ENCODE measurements at regions not wholly inside any gene's neighbourhood (a gene's known extent, or its start where the extent isn't known, plus 50 kb on each side); places are given as distances from the start of the nearest gene placed in this dataset.

DNA sequence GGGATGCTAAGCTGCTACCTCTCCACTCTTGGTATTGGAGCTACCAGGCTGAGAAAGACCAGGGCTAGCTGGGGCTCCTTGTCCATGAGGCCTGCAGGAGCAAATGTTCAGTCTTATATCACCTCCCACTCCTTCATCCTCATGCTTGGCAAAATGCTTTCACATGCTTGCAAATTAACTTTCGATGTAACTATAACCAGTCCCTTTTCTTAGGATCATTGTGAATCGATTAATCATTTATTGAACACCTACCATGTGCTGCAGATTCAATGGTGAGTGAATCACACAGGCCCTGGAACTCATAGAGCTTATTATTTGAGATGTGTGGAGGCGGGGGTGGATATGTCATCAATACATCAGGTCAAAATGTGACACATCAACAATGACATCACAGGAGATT is 138.6 kb downstream of the EMX2 start:
- no peaks in the 10 kb centered on the region for H3K79me2 ChIP-seq (ENCODE audit: control insufficient read depth, insufficient read depth, low read length)
- H3K9me3 ChIP-seq (replicated peaks; ENCODE audit: control insufficient read depth, insufficient read depth, low read length), result no peaks in the 10 kb centered on the region; the same call in 2 of the 3 replicates
- RAD21 ChIA-PET (ENCODE audit: unreplicated experiment), result interaction anchor here (0.8 to 2.0 kb wide), 5 partner anchors 9 to 186 kb away, joined by 3 to 8 read pairs (median 5); no protein-coding TSS in a partner anchor
- DNase-seq (ENCODE audit: low read depth, low spot score) (no peak), FAIRE-seq (no peak), ATAC-seq (no peak)
- WGBS (ENCODE audit: insufficient coverage, insufficient replicate concordance, low lambda C conversion rate, missing lambda C conversion rate), result 18% methylated on average over 3 of the region's 3 CpGs
- H3K36me3 ChIP-seq (ENCODE audit: control insufficient read depth in 2 of 2, insufficient read depth in 2 of 2, low read length in 1 of 2), result no peaks in the 10 kb centered on the region
- POLR2A ChIA-PET, result no interaction called here
- SMC1A ChIA-PET (ENCODE audit: uncharacterized antibody, unreplicated experiment), result interaction anchor here (0.7 to 2.3 kb wide), 7 partner anchors 9 to 184 kb away, joined by 3 to 7 read pairs (median 4); no protein-coding TSS in a partner anchor
- in situ Hi-C loops (cut with MboI) (no loop called here), intact Hi-C loops (cut with micrococcal nuclease; ENCODE audit: unreplicated experiment) (loop anchor here (10.0 kb wide), 1 partner anchor 136 kb away; the partner anchor contains the start of gene EMX2)
- H3K27ac ChIP-seq (ENCODE audit: control insufficient read depth, insufficient read depth), result no peak overlapping the region
- H4K20me1 ChIP-seq (ENCODE audit: control insufficient read depth, insufficient read depth), result no peaks in the 10 kb centered on the region
- CTCF ChIA-PET, result interaction anchor here (0.8 to 2.0 kb wide), 3 partner anchors 22 to 27 kb away, joined by 3 to 4 read pairs (median 4); no protein-coding TSS in a partner anchor
- no TSS peak for BruUV-seq (replicated peaks)
- peaks cover 0 to under 1% of the 10 kb centered on the region in 2 experiments; a peak in 1 of 4 replicates for H3K27me3 ChIP-seq (replicated peaks in 1 of 2; ENCODE audit: control insufficient read depth in 2 of 2, insufficient read depth in 2 of 2, low read length in 1 of 2)
- no peaks in the 10 kb centered on the region for H3K4me1 ChIP-seq (ENCODE audit: control insufficient read depth, insufficient read depth, low read length)
- TF ChIP-seq PML (IDR thresholded peaks at IDR 0.05; ENCODE audit: low read length), result no peak
- no peak overlapping the region for H3K4me3 ChIP-seq
- no peak overlapping the region for H3K4me2 ChIP-seq (ENCODE audit: control insufficient read depth, insufficient read depth)
- no peak overlapping the region for H3K9ac ChIP-seq (ENCODE audit: control insufficient read depth, insufficient read depth, low read length)
- H2AFZ ChIP-seq (ENCODE audit: control insufficient read depth, low read depth, low read length), result no peak overlapping the region

DNA sequence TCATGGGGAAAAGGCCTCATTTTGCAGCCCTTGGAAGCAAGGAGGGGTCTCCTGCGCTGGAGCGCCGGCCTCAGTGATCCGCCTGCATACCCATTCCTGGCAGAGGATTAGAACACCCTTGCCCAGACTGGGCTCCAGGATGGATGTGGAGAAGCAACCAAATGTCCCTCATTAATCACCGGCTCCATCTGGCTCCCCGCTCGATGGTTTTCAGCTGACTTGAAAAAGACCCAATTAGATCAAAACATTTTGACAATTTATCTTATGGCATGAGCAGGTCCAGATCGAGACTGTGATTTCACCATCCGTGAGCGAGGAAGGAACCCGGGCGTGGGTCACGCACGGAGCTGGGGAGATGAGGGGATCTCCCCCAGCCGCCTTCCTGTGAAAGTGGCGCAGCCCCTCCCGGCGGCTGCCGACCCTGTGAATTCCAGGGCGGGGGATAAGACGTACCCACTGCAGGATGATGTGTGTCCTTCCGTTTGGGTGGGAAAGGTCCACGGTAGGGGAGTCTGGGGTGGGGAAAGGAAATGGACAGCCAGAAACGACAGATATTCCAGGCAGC is 141.6 kb downstream of the EMX2 start:
- FAIRE-seq, result no peak
- WGBS (ENCODE audit: insufficient coverage, insufficient replicate concordance, low lambda C conversion rate, missing lambda C conversion rate), result 71% methylated on average over 22 of the region's 24 CpGs
- TF ChIP-seq TBL1XR1 (IDR thresholded peaks at IDR 0.05; ENCODE audit: low read depth, low read length) (no peak), NR2F1 (conservative IDR thresholded peaks at IDR 0.05) (no peak), WRNIP1 (IDR thresholded peaks at IDR 0.05; ENCODE audit: borderline replicate concordance, low read depth, low read length) (no peak), JUNB (IDR thresholded peaks at IDR 0.05) (no peak), RELA (IDR thresholded peaks at IDR 0.05; ENCODE audit: borderline replicate concordance, partially characterized antibody) (no peak), RUNX3 (IDR thresholded peaks at IDR 0.05; ENCODE audit: low read length) (no peak)
- TF ChIP-seq, protein P1, sequence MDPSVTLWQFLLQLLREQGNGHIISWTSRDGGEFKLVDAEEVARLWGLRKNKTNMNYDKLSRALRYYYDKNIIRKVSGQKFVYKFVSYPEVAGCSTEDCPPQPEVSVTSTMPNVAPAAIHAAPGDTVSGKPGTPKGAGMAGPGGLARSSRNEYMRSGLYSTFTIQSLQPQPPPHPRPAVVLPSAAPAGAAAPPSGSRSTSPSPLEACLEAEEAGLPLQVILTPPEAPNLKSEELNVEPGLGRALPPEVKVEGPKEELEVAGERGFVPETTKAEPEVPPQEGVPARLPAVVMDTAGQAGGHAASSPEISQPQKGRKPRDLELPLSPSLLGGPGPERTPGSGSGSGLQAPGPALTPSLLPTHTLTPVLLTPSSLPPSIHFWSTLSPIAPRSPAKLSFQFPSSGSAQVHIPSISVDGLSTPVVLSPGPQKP (IDR thresholded peaks at IDR 0.05; ENCODE audit: low read depth, low read length), result no peak
- TF ChIP-seq, protein P2, sequence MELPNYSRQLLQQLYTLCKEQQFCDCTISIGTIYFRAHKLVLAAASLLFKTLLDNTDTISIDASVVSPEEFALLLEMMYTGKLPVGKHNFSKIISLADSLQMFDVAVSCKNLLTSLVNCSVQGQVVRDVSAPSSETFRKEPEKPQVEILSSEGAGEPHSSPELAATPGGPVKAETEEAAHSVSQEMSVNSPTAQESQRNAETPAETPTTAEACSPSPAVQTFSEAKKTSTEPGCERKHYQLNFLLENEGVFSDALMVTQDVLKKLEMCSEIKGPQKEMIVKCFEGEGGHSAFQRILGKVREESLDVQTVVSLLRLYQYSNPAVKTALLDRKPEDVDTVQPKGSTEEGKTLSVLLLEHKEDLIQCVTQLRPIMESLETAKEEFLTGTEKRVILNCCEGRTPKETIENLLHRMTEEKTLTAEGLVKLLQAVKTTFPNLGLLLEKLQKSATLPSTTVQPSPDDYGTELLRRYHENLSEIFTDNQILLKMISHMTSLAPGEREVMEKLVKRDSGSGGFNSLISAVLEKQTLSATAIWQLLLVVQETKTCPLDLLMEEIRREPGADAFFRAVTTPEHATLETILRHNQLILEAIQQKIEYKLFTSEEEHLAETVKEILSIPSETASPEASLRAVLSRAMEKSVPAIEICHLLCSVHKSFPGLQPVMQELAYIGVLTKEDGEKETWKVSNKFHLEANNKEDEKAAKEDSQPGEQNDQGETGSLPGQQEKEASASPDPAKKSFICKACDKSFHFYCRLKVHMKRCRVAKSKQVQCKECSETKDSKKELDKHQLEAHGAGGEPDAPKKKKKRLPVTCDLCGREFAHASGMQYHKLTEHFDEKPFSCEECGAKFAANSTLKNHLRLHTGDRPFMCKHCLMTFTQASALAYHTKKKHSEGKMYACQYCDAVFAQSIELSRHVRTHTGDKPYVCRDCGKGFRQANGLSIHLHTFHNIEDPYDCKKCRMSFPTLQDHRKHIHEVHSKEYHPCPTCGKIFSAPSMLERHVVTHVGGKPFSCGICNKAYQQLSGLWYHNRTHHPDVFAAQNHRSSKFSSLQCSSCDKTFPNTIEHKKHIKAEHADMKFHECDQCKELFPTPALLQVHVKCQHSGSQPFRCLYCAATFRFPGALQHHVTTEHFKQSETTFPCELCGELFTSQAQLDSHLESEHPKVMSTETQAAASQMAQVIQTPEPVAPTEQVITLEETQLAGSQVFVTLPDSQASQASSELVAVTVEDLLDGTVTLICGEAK (IDR thresholded peaks at IDR 0.05; ENCODE audit: borderline replicate concordance), result no peak

More for the DNA sequence above, 141.6 kb downstream of the EMX2 start:
- Histone ChIP-seq H3K9me3 (replicated peaks; ENCODE audit: control insufficient read depth, insufficient read depth, low read length) (no peaks in the 10 kb centered on the region), H3K36me3 (ENCODE audit: control insufficient read depth in 2 of 2, insufficient read depth in 2 of 2, low read length in 1 of 2) (no peaks in the 10 kb centered on the region), H3K9ac (ENCODE audit: control insufficient read depth, insufficient read depth, low read length) (no peak overlapping the region), H3K79me2 (ENCODE audit: control insufficient read depth, insufficient read depth, low read length) (no peaks in the 10 kb centered on the region), H4K20me1 (ENCODE audit: control insufficient read depth, insufficient read depth) (no peaks in the 10 kb centered on the region), H3K4me2 (ENCODE audit: control insufficient read depth, insufficient read depth) (no peak overlapping the region), H3K4me1 (ENCODE audit: control insufficient read depth, insufficient read depth, low read length) (no peaks in the 10 kb centered on the region), H3K4me3 (no peak overlapping the region), H3K27ac (ENCODE audit: control insufficient read depth, insufficient read depth) (no peak overlapping the region), H3K27me3 (replicated peaks in 1 of 2; ENCODE audit: control insufficient read depth in 2 of 2, insufficient read depth in 2 of 2, low read length in 1 of 2) (peaks cover 0 to 12% of the 10 kb centered on the region in 2 experiments; a peak in 1 of 4 replicates), H2AFZ (ENCODE audit: control insufficient read depth, low read depth, low read length) (no peak overlapping the region)
- in situ Hi-C loops (cut with MboI), result no loop called here
- ATAC-seq (no peak), DNase-seq (ENCODE audit: low read depth, low spot score) (no peak)
- intact Hi-C loops (cut with micrococcal nuclease; ENCODE audit: unreplicated experiment), result loop anchor here (10.0 kb wide), 1 partner anchor 139 kb away; the partner anchor contains the start of gene EMX2
- no TSS peak for BruUV-seq (replicated peaks)
- ChIA-PET RAD21 (ENCODE audit: unreplicated experiment) (interaction anchor here (3.0 kb wide), 1 partner anchor 187 kb away, joined by 15 read pairs; no protein-coding TSS in a partner anchor), CTCF (interaction anchor here (1.4 to 1.5 kb wide), 2 partner anchors 146 to 184 kb away, joined by 3 to 7 read pairs; no protein-coding TSS in a partner anchor), SMC1A (ENCODE audit: uncharacterized antibody, unreplicated experiment) (interaction anchor here (0.8 to 1.3 kb wide), 2 partner anchors 30 to 146 kb away, joined by 3 to 5 read pairs; no protein-coding TSS in a partner anchor), POLR2A (no interaction called here)

All from GM12878 (cell line).